Superior temporal gyrus (tissue), 1 donor: ENCODE measurements at regions not wholly inside any gene's neighbourhood (a gene's known extent, or its start where the extent isn't known, plus 50 kb on each side); places are given as distances from the start of the nearest gene placed in this dataset.

Experiments used
- DNase-seq: peaks from one replicate; pipeline ENCODE4 v3.0.0-alpha.2; 2016; ENCODE audit errors: extremely low spot score

- DNase-seq, result no peak
These were observed 391.5 kb upstream of the DAB2 start for GRCh38 chr5:39816156-39816845.

- no peak for DNase-seq
These were observed 390.9 kb upstream of the DAB2 start for GRCh38 chr5:39815711-39816110.

- DNase-seq, result no peak
These were observed 386.6 kb upstream of the DAB2 start for GRCh38 chr5:39811381-39811780.

- DNase-seq, result no peak
These were observed 383.9 kb upstream of the DAB2 start for GRCh38 chr5:39808656-39809055.

GRCh38 chr5:39801306-39801705 lies 376.5 kb upstream of the DAB2 start:
- DNase-seq, result no peak

GRCh38 chr5:39800042-39800601 lies 375.3 kb upstream of the DAB2 start:
- no peak for DNase-seq

- DNase-seq, result no peak
These were observed 374.5 kb upstream of the DAB2 start for GRCh38 chr5:39799242-39799641.

- DNase-seq, result no peak
These were observed 369.9 kb upstream of the DAB2 start for GRCh38 chr5:39794513-39795210.

- no peak for DNase-seq
These were observed 360.6 kb upstream of the DAB2 start for GRCh38 chr5:39785410-39785809.

- no peak for DNase-seq
These were observed 359.1 kb upstream of the DAB2 start for GRCh38 chr5:39783756-39784421.

GRCh38 chr5:39780347-39780746 lies 355.6 kb upstream of the DAB2 start:
- no peak for DNase-seq

GRCh38 chr5:39779831-39780230 lies 355.1 kb upstream of the DAB2 start:
- no peak for DNase-seq

- no peak for DNase-seq
These were observed 351.1 kb upstream of the DAB2 start for GRCh38 chr5:39775797-39776365.

- DNase-seq, result no peak
These were observed 350.5 kb upstream of the DAB2 start for GRCh38 chr5:39775086-39775796.

- no peak for DNase-seq
These were observed 349.8 kb upstream of the DAB2 start for GRCh38 chr5:39774605-39775004.

- no peak for DNase-seq
These were observed 347.5 kb upstream of the DAB2 start for GRCh38 chr5:39772307-39772706.

- no peak for DNase-seq
These were observed 343.1 kb upstream of the DAB2 start for GRCh38 chr5:39767916-39768315.

- DNase-seq, result no peak
These were observed 340.6 kb upstream of the DAB2 start for GRCh38 chr5:39765366-39765765.

- DNase-seq, result no peak
These were observed 338.0 kb upstream of the DAB2 start for GRCh38 chr5:39762761-39763160.

GRCh38 chr5:39761199-39761950 lies 336.6 kb upstream of the DAB2 start:
- no peak for DNase-seq
